Fibroblast of villous mesenchyme (primary cell): ENCODE measurements at regions not wholly inside any gene's neighbourhood (a gene's known extent, or its start where the extent isn't known, plus 50 kb on each side); places are given as distances from the start of the nearest gene placed in this dataset.

ENCODE experiments used
- DNase-seq: peaks from one replicate; pipeline ENCODE4 v3.0.0-alpha.2; 2010; ENCODE audit warnings: low read depth
- H3K4me3 ChIP-seq: 2 replicates; pipeline ENCODE4 v1.5.1; 2011; ENCODE audit warnings: low read depth, mild to moderate bottlenecking, low read length
- TF ChIP-seq, protein P1 (sequence below): IDR thresholded peaks from 2 replicates; pipeline ENCODE4 v1.5.1; 2012; ENCODE audit warnings: low read depth, mild to moderate bottlenecking, low read length; ENCODE audit not compliant: insufficient read depth

DNA sequence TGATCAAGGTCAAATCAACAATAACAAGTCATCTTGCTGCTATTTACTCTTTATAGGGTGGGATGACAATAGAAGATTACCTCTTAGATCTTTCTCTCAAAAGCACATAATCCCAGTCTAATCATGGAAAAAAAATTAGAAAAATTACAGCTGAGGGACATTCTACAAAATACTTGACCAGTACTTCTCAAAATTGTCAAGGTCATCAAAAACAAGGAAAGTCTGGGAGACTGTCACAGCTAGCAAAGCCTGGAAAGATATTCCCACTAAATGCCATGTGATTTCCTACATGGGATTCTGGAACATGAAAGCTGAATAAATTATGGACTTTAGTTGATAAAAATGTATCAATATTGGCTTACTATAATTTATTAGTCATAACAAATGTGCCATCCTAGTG, 276.2 kb downstream of the RNF144A start:
- no peak for DNase-seq
- TF ChIP-seq, protein P1, sequence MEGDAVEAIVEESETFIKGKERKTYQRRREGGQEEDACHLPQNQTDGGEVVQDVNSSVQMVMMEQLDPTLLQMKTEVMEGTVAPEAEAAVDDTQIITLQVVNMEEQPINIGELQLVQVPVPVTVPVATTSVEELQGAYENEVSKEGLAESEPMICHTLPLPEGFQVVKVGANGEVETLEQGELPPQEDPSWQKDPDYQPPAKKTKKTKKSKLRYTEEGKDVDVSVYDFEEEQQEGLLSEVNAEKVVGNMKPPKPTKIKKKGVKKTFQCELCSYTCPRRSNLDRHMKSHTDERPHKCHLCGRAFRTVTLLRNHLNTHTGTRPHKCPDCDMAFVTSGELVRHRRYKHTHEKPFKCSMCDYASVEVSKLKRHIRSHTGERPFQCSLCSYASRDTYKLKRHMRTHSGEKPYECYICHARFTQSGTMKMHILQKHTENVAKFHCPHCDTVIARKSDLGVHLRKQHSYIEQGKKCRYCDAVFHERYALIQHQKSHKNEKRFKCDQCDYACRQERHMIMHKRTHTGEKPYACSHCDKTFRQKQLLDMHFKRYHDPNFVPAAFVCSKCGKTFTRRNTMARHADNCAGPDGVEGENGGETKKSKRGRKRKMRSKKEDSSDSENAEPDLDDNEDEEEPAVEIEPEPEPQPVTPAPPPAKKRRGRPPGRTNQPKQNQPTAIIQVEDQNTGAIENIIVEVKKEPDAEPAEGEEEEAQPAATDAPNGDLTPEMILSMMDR, result no peak
- no peak overlapping the region for H3K4me3 ChIP-seq

DNA sequence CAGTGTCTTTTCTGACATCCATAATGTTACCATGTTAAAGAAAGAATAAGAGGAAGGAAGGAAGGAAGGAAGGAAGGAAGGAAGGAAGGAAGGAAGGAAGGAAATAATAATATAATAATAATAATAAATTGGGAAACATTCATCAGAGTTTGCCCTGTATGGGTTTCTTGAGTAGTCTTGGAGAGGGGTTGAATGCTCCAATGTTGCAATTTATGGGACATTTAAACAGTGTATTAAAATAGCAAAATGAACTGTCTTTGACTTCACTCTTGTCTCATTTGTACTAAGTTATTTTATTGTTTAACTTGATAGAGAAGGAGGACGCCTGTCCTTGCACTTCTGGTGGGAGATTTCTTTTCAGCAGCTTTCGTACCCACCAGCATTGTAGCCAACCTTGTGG, 277.7 kb downstream of the RNF144A start:
- H3K4me3 ChIP-seq, result no peak overlapping the region
- TF ChIP-seq, protein P1, result no peak
- DNase-seq, result no peak

DNA sequence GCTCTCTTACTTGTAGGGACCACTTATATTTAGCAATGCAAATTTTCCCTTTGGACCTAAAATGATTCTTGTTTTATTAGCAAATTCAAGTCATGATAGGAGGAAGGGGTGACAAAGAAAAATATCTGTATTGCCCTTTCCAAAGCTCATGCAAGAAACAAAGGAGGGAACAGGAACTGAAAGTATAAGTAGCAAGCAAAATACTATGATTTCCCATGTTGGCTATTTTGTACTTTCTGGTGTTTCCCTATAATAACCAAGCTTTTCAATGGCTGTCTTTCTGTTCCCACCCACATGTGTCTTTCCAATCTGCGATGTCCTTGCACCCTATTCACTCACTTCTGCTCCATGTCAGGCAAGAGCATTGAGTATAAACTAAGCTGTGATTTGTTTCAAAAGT, 279.7 kb downstream of the RNF144A start:
- no peak overlapping the region for H3K4me3 ChIP-seq
- TF ChIP-seq, protein P1, result no peak
- DNase-seq, result no peak

DNA sequence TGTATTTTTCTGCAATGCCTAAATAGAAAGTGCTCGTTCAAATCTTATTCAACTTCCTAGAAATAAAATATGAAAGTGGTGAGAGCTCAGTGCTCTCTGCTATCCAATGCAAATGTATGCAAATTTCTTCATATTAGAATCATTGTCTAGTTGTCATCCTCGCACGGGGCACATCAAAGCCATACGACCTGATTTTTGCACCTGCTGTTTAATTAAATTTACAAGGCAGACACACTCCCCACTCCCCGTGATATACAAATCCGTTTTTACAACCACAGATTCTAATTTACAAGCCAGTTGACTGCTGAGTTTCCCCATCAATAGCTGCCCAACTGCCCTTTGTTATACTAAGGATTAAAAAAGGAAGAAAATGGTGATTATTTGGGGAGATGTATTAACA, 284.6 kb downstream of the RNF144A start:
- no peak for DNase-seq
- no peak overlapping the region for H3K4me3 ChIP-seq
- TF ChIP-seq, protein P1, result no peak

DNA sequence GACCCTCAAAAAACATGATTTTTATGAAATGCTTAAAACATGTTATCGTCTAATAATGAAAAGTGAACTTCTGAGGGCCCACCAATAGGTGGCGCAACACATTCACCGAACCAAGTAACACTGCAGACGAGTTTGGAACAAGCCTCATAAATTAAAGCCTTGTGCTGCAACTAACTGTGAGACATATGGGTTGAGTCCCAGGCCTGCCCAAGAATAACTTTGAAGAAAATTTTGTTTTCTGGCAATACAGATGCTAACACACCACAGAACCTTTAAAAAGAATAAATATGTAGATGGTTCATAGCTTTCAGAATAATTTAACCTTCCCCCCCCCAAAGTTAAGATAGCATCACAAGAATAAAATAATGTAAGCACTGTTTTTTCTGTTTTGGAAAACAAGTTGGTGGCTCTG, 285.9 kb downstream of the RNF144A start:
- peak; percentile 45 for DNase-seq
- TF ChIP-seq, protein P1, result peak; percentile 70
- H3K4me3 ChIP-seq, result no peak overlapping the region

DNA sequence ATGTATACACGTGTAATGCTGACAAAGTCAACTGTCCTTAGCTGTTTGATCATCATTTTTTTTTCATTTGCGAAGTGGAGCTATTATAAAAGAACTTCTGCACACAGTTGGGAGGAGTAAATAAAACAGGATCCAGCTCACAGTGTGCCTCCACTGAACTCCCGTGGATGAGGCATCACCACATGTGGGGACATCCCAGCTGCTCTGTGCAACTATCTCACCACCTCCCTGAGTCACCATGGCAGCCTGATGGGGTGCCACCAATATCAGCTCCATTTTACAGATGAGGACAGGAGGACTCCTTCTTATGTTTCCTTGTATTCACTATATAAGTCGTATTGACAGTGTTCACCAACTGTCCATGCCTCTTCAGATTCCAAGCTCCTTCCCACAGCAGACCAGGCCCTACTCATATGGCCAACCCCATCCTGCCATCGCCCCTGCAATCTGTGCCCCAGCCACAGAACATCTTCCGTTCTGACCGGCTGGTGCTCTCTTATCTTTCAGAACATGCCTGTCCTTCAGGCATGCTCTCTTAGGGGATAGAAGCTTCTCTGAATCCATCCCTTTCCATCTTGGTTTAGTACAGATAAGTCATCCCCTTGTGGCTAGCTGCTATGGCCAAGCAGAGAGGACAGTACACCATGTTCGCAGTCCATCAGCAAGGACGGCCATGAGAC, 288.1 kb downstream of the RNF144A start:
- DNase-seq, result no peak
- no peak overlapping the region for H3K4me3 ChIP-seq
- TF ChIP-seq, protein P1, result no peak
